ENCODE measurements at regions not wholly inside any gene's neighbourhood (a gene's known extent, or its start where the extent isn't known, plus 50 kb on each side); places are given as distances from the start of the nearest gene placed in this dataset.
"Not testable (repeated sequence)": the region's sequence is repeated elsewhere in the genome, so short reads cannot be mapped to it uniquely, and the experiment has no call there.

GRCh38 chr21:34229353-34229752 lies 134.5 kb upstream of the KCNE2 start:
- Mint-ChIP-seq H3K4me3 (no peak overlapping the region), H3K27ac (no peak overlapping the region), H3K9me3 (no peaks in the 10 kb centered on the region), H3K4me1 (ENCODE audit: low read depth) (no peaks in the 10 kb centered on the region), H3K36me3 (ENCODE audit: low read depth) (no peaks in the 10 kb centered on the region), H3K27me3 (ENCODE audit: low read depth) (no peaks in the 10 kb centered on the region)
- no peak for DNase-seq (ENCODE audit: low spot score)

GRCh38 chr21:34233741-34234140 lies 130.1 kb upstream of the KCNE2 start:
- H3K36me3 Mint-ChIP-seq (ENCODE audit: low read depth); H3K9me3 Mint-ChIP-seq; H3K4me1 Mint-ChIP-seq (ENCODE audit: low read depth); H3K4me3 Mint-ChIP-seq; DNase-seq (ENCODE audit: low spot score); H3K27ac Mint-ChIP-seq: not testable (repeated sequence)
- H3K27me3 Mint-ChIP-seq (ENCODE audit: low read depth): peaks cover 10% of the 10 kb centered on the region

GRCh38 chr21:34235514-34235913 lies 128.3 kb upstream of the KCNE2 start:
- Mint-ChIP-seq H3K9me3 (peaks cover 6% of the 10 kb centered on the region), H3K4me3 (no peak overlapping the region), H3K4me1 (ENCODE audit: low read depth) (no peaks in the 10 kb centered on the region), H3K36me3 (ENCODE audit: low read depth) (peaks cover 2% of the 10 kb centered on the region), H3K27ac (no peak overlapping the region), H3K27me3 (ENCODE audit: low read depth) (peaks cover 10% of the 10 kb centered on the region)
- DNase-seq (ENCODE audit: low spot score): no peak

- DNase-seq (ENCODE audit: low spot score): no peak
- Mint-ChIP-seq H3K36me3 (ENCODE audit: low read depth) (no peaks in the 10 kb centered on the region), H3K27ac (no peak overlapping the region), H3K9me3 (peaks cover 6% of the 10 kb centered on the region), H3K4me3 (no peak overlapping the region), H3K4me1 (ENCODE audit: low read depth) (peaks cover 1% of the 10 kb centered on the region), H3K27me3 (ENCODE audit: low read depth) (no peaks in the 10 kb centered on the region)
Observed at GRCh38 chr21:34242973-34243372, 120.8 kb upstream of the KCNE2 start.

GRCh38 chr21:34243562-34243961 lies 120.2 kb upstream of the KCNE2 start:
- Mint-ChIP-seq H3K27ac (no peak overlapping the region), H3K36me3 (ENCODE audit: low read depth) (no peaks in the 10 kb centered on the region), H3K9me3 (peaks cover 10% of the 10 kb centered on the region), H3K4me3 (no peak overlapping the region), H3K4me1 (ENCODE audit: low read depth) (peaks cover 1% of the 10 kb centered on the region), H3K27me3 (ENCODE audit: low read depth) (no peaks in the 10 kb centered on the region)
- no peak for DNase-seq (ENCODE audit: low spot score)

- no peak overlapping the region for H3K27ac Mint-ChIP-seq
- peaks cover 2% of the 10 kb centered on the region for H3K36me3 Mint-ChIP-seq (ENCODE audit: low read depth)
- peaks cover 9% of the 10 kb centered on the region for H3K27me3 Mint-ChIP-seq (ENCODE audit: low read depth)
- H3K4me3 Mint-ChIP-seq: no peak overlapping the region
- no peaks in the 10 kb centered on the region for H3K4me1 Mint-ChIP-seq (ENCODE audit: low read depth)
- peaks cover 52% of the 10 kb centered on the region for H3K9me3 Mint-ChIP-seq
- DNase-seq (ENCODE audit: low spot score): no peak
Observed at GRCh38 chr21:34252751-34253150, 111.1 kb upstream of the KCNE2 start.

- Mint-ChIP-seq H3K27ac (no peak overlapping the region), H3K9me3 (peaks cover 49% of the 10 kb centered on the region), H3K36me3 (ENCODE audit: low read depth) (peaks cover 2% of the 10 kb centered on the region), H3K27me3 (ENCODE audit: low read depth) (peaks cover 16% of the 10 kb centered on the region), H3K4me3 (no peak overlapping the region), H3K4me1 (ENCODE audit: low read depth) (no peaks in the 10 kb centered on the region)
- no peak for DNase-seq (ENCODE audit: low spot score)
Observed at GRCh38 chr21:34255073-34255472, 108.7 kb upstream of the KCNE2 start.

GRCh38 chr21:34260277-34261008 lies 103.4 kb upstream of the KCNE2 start:
- Mint-ChIP-seq H3K36me3 (ENCODE audit: low read depth) (peaks cover 7% of the 10 kb centered on the region), H3K4me3 (no peak overlapping the region), H3K27ac (no peak overlapping the region), H3K9me3 (peaks cover 27% of the 10 kb centered on the region), H3K27me3 (ENCODE audit: low read depth) (peaks cover 16% of the 10 kb centered on the region), H3K4me1 (ENCODE audit: low read depth) (no peaks in the 10 kb centered on the region)
- no peak for DNase-seq (ENCODE audit: low spot score)

- Mint-ChIP-seq H3K36me3 (ENCODE audit: low read depth) (peaks cover 7% of the 10 kb centered on the region), H3K27ac (no peak overlapping the region), H3K4me1 (ENCODE audit: low read depth) (no peaks in the 10 kb centered on the region), H3K4me3 (no peak overlapping the region), H3K9me3 (peaks cover 23% of the 10 kb centered on the region), H3K27me3 (ENCODE audit: low read depth) (peaks cover 13% of the 10 kb centered on the region)
- no peak for DNase-seq (ENCODE audit: low spot score)
Observed at GRCh38 chr21:34261841-34262468, 101.9 kb upstream of the KCNE2 start.

GRCh38 chr21:34262469-34262845 lies 101.3 kb upstream of the KCNE2 start:
- no peaks in the 10 kb centered on the region for H3K4me1 Mint-ChIP-seq (ENCODE audit: low read depth)
- no peak overlapping the region for H3K27ac Mint-ChIP-seq
- H3K36me3 Mint-ChIP-seq (ENCODE audit: low read depth): peaks cover 7% of the 10 kb centered on the region
- no peak overlapping the region for H3K4me3 Mint-ChIP-seq
- peaks cover 10% of the 10 kb centered on the region for H3K27me3 Mint-ChIP-seq (ENCODE audit: low read depth)
- H3K9me3 Mint-ChIP-seq: peaks cover 18% of the 10 kb centered on the region
- no peak for DNase-seq (ENCODE audit: low spot score)

- Mint-ChIP-seq H3K27ac (no peak overlapping the region), H3K9me3 (peaks cover 13% of the 10 kb centered on the region)
Observed at GRCh38 chr21:34263629-34264028, 100.2 kb upstream of the KCNE2 start.

GRCh38 chr21:34266351-34266750 lies 97.5 kb upstream of the KCNE2 start:
- H3K9me3 Mint-ChIP-seq: peaks cover 13% of the 10 kb centered on the region
- no peak overlapping the region for H3K27ac Mint-ChIP-seq
- no peak overlapping the region for H3K4me3 Mint-ChIP-seq
- H3K4me1 Mint-ChIP-seq (ENCODE audit: low read depth): no peaks in the 10 kb centered on the region
- DNase-seq (ENCODE audit: low spot score): no peak
- H3K27me3 Mint-ChIP-seq (ENCODE audit: low read depth): peaks cover 8% of the 10 kb centered on the region
- H3K36me3 Mint-ChIP-seq (ENCODE audit: low read depth): peaks cover 7% of the 10 kb centered on the region

More at GRCh38 chr21:34263629-34264028, 100.2 kb upstream of the KCNE2 start:
- Mint-ChIP-seq H3K36me3 (ENCODE audit: low read depth) (peaks cover 7% of the 10 kb centered on the region), H3K27me3 (ENCODE audit: low read depth) (peaks cover 4% of the 10 kb centered on the region), H3K4me3 (no peak overlapping the region), H3K4me1 (ENCODE audit: low read depth) (no peaks in the 10 kb centered on the region)
- no peak for DNase-seq (ENCODE audit: low spot score)

GRCh38 chr21:34268493-34268892 lies 95.3 kb upstream of the KCNE2 start:
- peaks cover 9% of the 10 kb centered on the region for H3K27me3 Mint-ChIP-seq (ENCODE audit: low read depth)
- H3K4me3 Mint-ChIP-seq: no peak overlapping the region
- peaks cover 2% of the 10 kb centered on the region for H3K36me3 Mint-ChIP-seq (ENCODE audit: low read depth)
- DNase-seq (ENCODE audit: low spot score): no peak
- H3K9me3 Mint-ChIP-seq: peaks cover 6% of the 10 kb centered on the region
- no peak overlapping the region for H3K27ac Mint-ChIP-seq
- no peaks in the 10 kb centered on the region for H3K4me1 Mint-ChIP-seq (ENCODE audit: low read depth)

GRCh38 chr21:34270411-34270810 lies 93.4 kb upstream of the KCNE2 start:
- H3K4me3 Mint-ChIP-seq: no peak overlapping the region
- no peak overlapping the region for H3K27ac Mint-ChIP-seq
- no peaks in the 10 kb centered on the region for H3K4me1 Mint-ChIP-seq (ENCODE audit: low read depth)
- no peaks in the 10 kb centered on the region for H3K36me3 Mint-ChIP-seq (ENCODE audit: low read depth)
- peaks cover 5% of the 10 kb centered on the region for H3K9me3 Mint-ChIP-seq
- peaks cover 14% of the 10 kb centered on the region for H3K27me3 Mint-ChIP-seq (ENCODE audit: low read depth)
- DNase-seq (ENCODE audit: low spot score): no peak
